ENCODE measurements at regions not wholly inside any gene's neighbourhood (a gene's known extent, or its start where the extent isn't known, plus 50 kb on each side); places are given as distances from the start of the nearest gene placed in this dataset.

- Mint-ChIP-seq H3K27me3 (no peaks in the 10 kb centered on the region), H3K27ac (no peak overlapping the region), H3K4me3 (no peak overlapping the region), H3K9me3 (no peaks in the 10 kb centered on the region), H3K36me3 (peaks cover 2% of the 10 kb centered on the region), H3K4me1 (peaks cover 8% of the 10 kb centered on the region)
- ATAC-seq (ENCODE audit: low read depth): no peak
- DNase-seq (ENCODE audit: low spot score in 2 of 2): no peak
Observed at GRCh38 chr6:113338644-113339043, 518.5 kb upstream of the MARCKS start.

- H3K4me3 Mint-ChIP-seq: no peak overlapping the region
- DNase-seq (ENCODE audit: low spot score in 2 of 2): no peak
- no peak overlapping the region for H3K27ac Mint-ChIP-seq
- no peak for ATAC-seq (ENCODE audit: low read depth)
- peaks cover 8% of the 10 kb centered on the region for H3K4me1 Mint-ChIP-seq
- peaks cover 2% of the 10 kb centered on the region for H3K36me3 Mint-ChIP-seq
- no peaks in the 10 kb centered on the region for H3K9me3 Mint-ChIP-seq
- no peaks in the 10 kb centered on the region for H3K27me3 Mint-ChIP-seq
Observed at GRCh38 chr6:113339209-113339608, 517.9 kb upstream of the MARCKS start.

- H3K27ac Mint-ChIP-seq: peak overlapping the region; percentile 35
- H3K9me3 Mint-ChIP-seq: no peaks in the 10 kb centered on the region
- H3K4me3 Mint-ChIP-seq: peak overlapping the region; percentile 49
- ATAC-seq (ENCODE audit: low read depth): peak; percentile 89
- H3K36me3 Mint-ChIP-seq: peaks cover 1% of the 10 kb centered on the region
- peaks cover 8% of the 10 kb centered on the region for H3K4me1 Mint-ChIP-seq
- H3K27me3 Mint-ChIP-seq: no peaks in the 10 kb centered on the region
- peak in 1 of 2 donors; percentile 16 for DNase-seq (ENCODE audit: low spot score in 2 of 2)
Observed at GRCh38 chr6:113340371-113340770, 516.8 kb upstream of the MARCKS start.

GRCh38 chr6:113343940-113344339 lies 513.2 kb upstream of the MARCKS start:
- H3K4me3 Mint-ChIP-seq: no peak overlapping the region
- no peaks in the 10 kb centered on the region for H3K27me3 Mint-ChIP-seq
- no peaks in the 10 kb centered on the region for H3K9me3 Mint-ChIP-seq
- no peak overlapping the region for H3K27ac Mint-ChIP-seq
- DNase-seq (ENCODE audit: low spot score in 2 of 2) (no peak), ATAC-seq (ENCODE audit: low read depth) (no peak)
- H3K4me1 Mint-ChIP-seq: peaks cover 8% of the 10 kb centered on the region
- H3K36me3 Mint-ChIP-seq: no peaks in the 10 kb centered on the region

- ATAC-seq (ENCODE audit: low read depth): no peak
- Mint-ChIP-seq H3K9me3 (no peaks in the 10 kb centered on the region), H3K27me3 (no peaks in the 10 kb centered on the region), H3K4me3 (no peak overlapping the region), H3K4me1 (peaks cover 3% of the 10 kb centered on the region), H3K36me3 (no peaks in the 10 kb centered on the region), H3K27ac (no peak overlapping the region)
- DNase-seq (ENCODE audit: low spot score in 2 of 2): no peak
Observed at GRCh38 chr6:113344969-113345368, 512.2 kb upstream of the MARCKS start.

- Mint-ChIP-seq H3K36me3 (no peaks in the 10 kb centered on the region), H3K27ac (no peak overlapping the region), H3K9me3 (no peaks in the 10 kb centered on the region), H3K4me1 (peaks cover 4% of the 10 kb centered on the region), H3K4me3 (no peak overlapping the region), H3K27me3 (no peaks in the 10 kb centered on the region)
- DNase-seq (ENCODE audit: low spot score in 2 of 2) (no peak), ATAC-seq (ENCODE audit: low read depth) (no peak)
Observed at GRCh38 chr6:113347436-113347835, 509.7 kb upstream of the MARCKS start.

- Mint-ChIP-seq H3K4me3 (no peak overlapping the region), H3K27me3 (no peaks in the 10 kb centered on the region), H3K27ac (no peak overlapping the region), H3K4me1 (peaks cover 4% of the 10 kb centered on the region), H3K9me3 (no peaks in the 10 kb centered on the region), H3K36me3 (no peaks in the 10 kb centered on the region)
- no peak for ATAC-seq (ENCODE audit: low read depth)
- no peak for DNase-seq (ENCODE audit: low spot score in 2 of 2)
Observed at GRCh38 chr6:113350461-113350860, 506.7 kb upstream of the MARCKS start.

- Mint-ChIP-seq H3K4me3 (no peak overlapping the region), H3K27me3 (no peaks in the 10 kb centered on the region), H3K4me1 (peaks cover 4% of the 10 kb centered on the region), H3K9me3 (no peaks in the 10 kb centered on the region), H3K27ac (no peak overlapping the region), H3K36me3 (no peaks in the 10 kb centered on the region)
- DNase-seq (ENCODE audit: low spot score in 2 of 2): no peak
- no peak for ATAC-seq (ENCODE audit: low read depth)
Observed at GRCh38 chr6:113351173-113351834, 505.8 kb upstream of the MARCKS start.

- Mint-ChIP-seq H3K27me3 (no peaks in the 10 kb centered on the region), H3K27ac (no peak overlapping the region), H3K9me3 (no peaks in the 10 kb centered on the region), H3K4me3 (no peak overlapping the region), H3K36me3 (no peaks in the 10 kb centered on the region), H3K4me1 (peaks cover 4% of the 10 kb centered on the region)
- DNase-seq (ENCODE audit: low spot score in 2 of 2) (no peak), ATAC-seq (ENCODE audit: low read depth) (no peak)
Observed at GRCh38 chr6:113352029-113352801, 504.9 kb upstream of the MARCKS start.

- H3K27me3 Mint-ChIP-seq: no peaks in the 10 kb centered on the region
- H3K36me3 Mint-ChIP-seq: no peaks in the 10 kb centered on the region
- DNase-seq (ENCODE audit: low spot score in 2 of 2) (no peak), ATAC-seq (ENCODE audit: low read depth) (no peak)
- no peaks in the 10 kb centered on the region for H3K9me3 Mint-ChIP-seq
- no peak overlapping the region for H3K27ac Mint-ChIP-seq
- peaks cover 4% of the 10 kb centered on the region for H3K4me1 Mint-ChIP-seq
- no peak overlapping the region for H3K4me3 Mint-ChIP-seq
Observed at GRCh38 chr6:113352831-113353230, 504.3 kb upstream of the MARCKS start.

- Mint-ChIP-seq H3K4me3 (no peak overlapping the region), H3K9me3 (no peaks in the 10 kb centered on the region), H3K27me3 (no peaks in the 10 kb centered on the region), H3K36me3 (no peaks in the 10 kb centered on the region), H3K27ac (no peak overlapping the region), H3K4me1 (peaks cover 4% of the 10 kb centered on the region)
- no peak for DNase-seq (ENCODE audit: low spot score in 2 of 2)
- ATAC-seq (ENCODE audit: low read depth): no peak
Observed at GRCh38 chr6:113353392-113353791, 503.8 kb upstream of the MARCKS start.

- Mint-ChIP-seq H3K9me3 (no peaks in the 10 kb centered on the region), H3K36me3 (no peaks in the 10 kb centered on the region), H3K27ac (no peak overlapping the region), H3K4me3 (no peak overlapping the region), H3K4me1 (peaks cover 4% of the 10 kb centered on the region), H3K27me3 (no peaks in the 10 kb centered on the region)
- DNase-seq (ENCODE audit: low spot score in 2 of 2) (no peak), ATAC-seq (ENCODE audit: low read depth) (no peak)
Observed at GRCh38 chr6:113354204-113354895, 502.8 kb upstream of the MARCKS start.

GRCh38 chr6:113356139-113356538 lies 501.0 kb upstream of the MARCKS start:
- Mint-ChIP-seq H3K9me3 (no peaks in the 10 kb centered on the region), H3K36me3 (no peaks in the 10 kb centered on the region), H3K27ac (no peak overlapping the region), H3K4me1 (peaks cover 4% of the 10 kb centered on the region), H3K4me3 (no peak overlapping the region), H3K27me3 (no peaks in the 10 kb centered on the region)
- ATAC-seq (ENCODE audit: low read depth): no peak
- no peak for DNase-seq (ENCODE audit: low spot score in 2 of 2)

- DNase-seq (ENCODE audit: low spot score in 2 of 2) (no peak), ATAC-seq (ENCODE audit: low read depth) (no peak)
- no peaks in the 10 kb centered on the region for H3K4me1 Mint-ChIP-seq
- no peak overlapping the region for H3K4me3 Mint-ChIP-seq
- H3K36me3 Mint-ChIP-seq: no peaks in the 10 kb centered on the region
- no peaks in the 10 kb centered on the region for H3K27me3 Mint-ChIP-seq
- H3K9me3 Mint-ChIP-seq: no peaks in the 10 kb centered on the region
- H3K27ac Mint-ChIP-seq: no peak overlapping the region
Observed at GRCh38 chr6:113357041-113357440, 500.1 kb upstream of the MARCKS start.

Measured in memory B cell (primary cell).